ENCODE measurements at regions not wholly inside any gene's neighbourhood (a gene's known extent, or its start where the extent isn't known, plus 50 kb on each side); places are given as distances from the start of the nearest gene placed in this dataset.

- no peak for TF ChIP-seq CTCF (conservative IDR thresholded peaks at IDR 0.05; ENCODE audit: low read length)
- TF ChIP-seq EZH2phosphoT487 (IDR thresholded peaks at IDR 0.05; ENCODE audit: borderline replicate concordance), result no peak
Observed at GRCh38 chr1:68377098-68377497, 72.7 kb downstream of the RPE65 start.
